Mucosa of descending colon (tissue), 3 donors: ENCODE measurements at regions not wholly inside any gene's neighbourhood (a gene's known extent, or its start where the extent isn't known, plus 50 kb on each side); places are given as distances from the start of the nearest gene placed in this dataset.

Experiments used
- ATAC-seq: fragments of 200-7000 bp; cut with Tn5 transposase; one replicate; pipeline ENCODE4 v1.9.1; 2020; ENCODE audit warnings: mild to moderate bottlenecking, moderate library complexity
- DNase-seq, 3 donors: peaks; one replicate each; pipeline ENCODE4 v3.0.0-alpha.2; 2020
- H3K36me3 ChIP-seq: fragments of 200-600 bp; one replicate; pipeline ENCODE4 v1.8.0; 2021; ENCODE audit warnings: low read depth, mild to moderate bottlenecking
- H3K4me1 ChIP-seq: fragments of 200-600 bp; one replicate; pipeline ENCODE4 v1.8.0; 2021; ENCODE audit warnings: low read depth, mild to moderate bottlenecking
- H3K4me3 ChIP-seq: fragments of 200-600 bp; one replicate; pipeline ENCODE4 v1.8.0; 2021; ENCODE audit warnings: mild to moderate bottlenecking
- H3K9me3 ChIP-seq: fragments of 200-600 bp; one replicate; pipeline ENCODE4 v1.8.0; 2021; ENCODE audit warnings: mild to moderate bottlenecking
- CTCF ChIP-seq: fragments of 200-600 bp; IDR thresholded peaks from one replicate; pipeline ENCODE4 v1.8.0; 2022; ENCODE audit warnings: antibody characterized with exemption, mild to moderate bottlenecking
- intact Hi-C, 2 donors: fragments of 100-400 bp; cut with DNase I in 1 of 2; cut with micrococcal nuclease in 1 of 2; formaldehyde crosslinking; loops; one replicate each; pipeline versions ENCODE4 v1.11.0 to v1.11.1; 2022; cut with DNase I, micrococcal nuclease
- donor health status: DM: no; HTN: no; CAD: no; lungs with moderate emphysema.
- donor health status: DM: no; HTN: no; CAD: no.
- donor health status: DM: no; HTN: yes; CAD: no.

- intact Hi-C loops = no loop called here
- no peak for TF ChIP-seq CTCF
- Histone ChIP-seq H3K4me1 (peaks cover 18% of the 10 kb centered on the region), H3K9me3 (no peaks in the 10 kb centered on the region), H3K36me3 (no peaks in the 10 kb centered on the region), H3K4me3 (no peak overlapping the region)
- ATAC-seq (peak; percentile 30), DNase-seq (no peak)
These were observed 432.9 kb downstream of the PLPP3 start for GRCh38 chr1:56146449-56146848.

- no peaks in the 10 kb centered on the region for H3K36me3 ChIP-seq
- no peak overlapping the region for H3K4me3 ChIP-seq
- H3K9me3 ChIP-seq = no peaks in the 10 kb centered on the region
- no peak for ATAC-seq
- H3K4me1 ChIP-seq = peaks cover 18% of the 10 kb centered on the region
- no peak for DNase-seq
- TF ChIP-seq CTCF = no peak
- intact Hi-C loops = no loop called here
These were observed 433.8 kb downstream of the PLPP3 start for GRCh38 chr1:56145581-56145980.

- Histone ChIP-seq H3K4me1 (peaks cover 18% of the 10 kb centered on the region), H3K36me3 (no peaks in the 10 kb centered on the region), H3K9me3 (no peaks in the 10 kb centered on the region), H3K4me3 (no peak overlapping the region)
- TF ChIP-seq CTCF = no peak
- intact Hi-C loops = no loop called here
- ATAC-seq (peak; percentile 97), DNase-seq (peak in 1 of 3 donors; percentile 16)
These were observed 437.1 kb downstream of the PLPP3 start for GRCh38 chr1:56142301-56142700.

- no peak overlapping the region for H3K4me3 ChIP-seq
- DNase-seq (no peak), ATAC-seq (no peak)
- H3K36me3 ChIP-seq = no peaks in the 10 kb centered on the region
- intact Hi-C loops = no loop called here
- peaks cover 18% of the 10 kb centered on the region for H3K4me1 ChIP-seq
- TF ChIP-seq CTCF = no peak
- H3K9me3 ChIP-seq = no peaks in the 10 kb centered on the region
These were observed 439.5 kb downstream of the PLPP3 start for GRCh38 chr1:56139836-56140235.

GRCh38 chr1:56137521-56138505 is 441.6 kb downstream of the PLPP3 start:
- TF ChIP-seq CTCF = no peak
- Histone ChIP-seq H3K9me3 (no peaks in the 10 kb centered on the region), H3K4me1 (peaks cover 7% of the 10 kb centered on the region), H3K36me3 (no peaks in the 10 kb centered on the region), H3K4me3 (no peak overlapping the region)
- ATAC-seq = no peak
- intact Hi-C loops = no loop called here
- DNase-seq = no peak
